Muscle of leg (tissue), 3 donors: ENCODE measurements at regions not wholly inside any gene's neighbourhood (a gene's known extent, or its start where the extent isn't known, plus 50 kb on each side); places are given as distances from the start of the nearest gene placed in this dataset.

Source experiments
- DNase-seq: peaks from one replicate; pipeline ENCODE4 v3.0.0; 2013
- H3K27ac ChIP-seq: one replicate; pipeline ENCODE4 v1.5.1; 2013; ENCODE audit warnings: mild to moderate bottlenecking, low read length, control low read depth
- H3K27me3 ChIP-seq: one replicate; pipeline ENCODE4 v1.6.1; 2013; ENCODE audit warnings: low read length; ENCODE audit not compliant: control insufficient read depth, insufficient read depth
- H3K36me3 ChIP-seq: one replicate; pipeline ENCODE4 v1.6.1; 2013; ENCODE audit warnings: low read length; ENCODE audit not compliant: control insufficient read depth, insufficient read depth
- H3K4me1 ChIP-seq: one replicate; pipeline ENCODE4 v1.6.1; 2013; ENCODE audit warnings: low read length; ENCODE audit not compliant: control insufficient read depth, insufficient read depth
- H3K4me3 ChIP-seq: one replicate; pipeline ENCODE4 v1.5.1; 2013; ENCODE audit warnings: low read length, control low read depth
- H3K9me3 ChIP-seq: replicated peaks from 2 replicates; pipeline ENCODE4 v1.6.1; 2013; ENCODE audit warnings: low read depth, low read length; ENCODE audit not compliant: control insufficient read depth
- WGBS: methylation state at CpG from one replicate; pipeline ENCODE4 v1.1.5; 2013; ENCODE audit warnings: missing lambda C conversion rate; ENCODE audit not compliant: insufficient coverage; 5-methylcytosine and 5-hydroxymethylcytosine counted together

DNA sequence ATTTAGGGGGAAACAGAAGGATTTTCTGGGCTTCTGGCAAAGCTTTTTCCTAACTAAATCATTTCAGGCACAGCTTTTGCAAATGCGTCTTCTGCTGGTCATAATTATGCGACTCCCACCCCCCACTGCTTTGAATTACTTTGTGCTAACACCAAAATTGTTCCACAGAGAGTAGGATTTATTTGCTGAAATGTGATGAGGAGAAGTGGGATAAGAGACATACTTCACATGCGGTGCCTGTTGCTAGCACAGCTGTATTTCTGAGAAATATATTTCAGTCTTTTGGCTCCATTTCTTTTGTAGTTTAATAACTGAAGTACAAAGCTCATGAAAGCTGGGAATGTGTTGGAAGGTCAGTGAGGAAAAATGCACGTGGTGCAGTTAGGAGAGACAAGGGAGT is 83.2 kb upstream of the TAS2R1 start:
- Histone ChIP-seq H3K4me1 (peaks cover 11% of the 10 kb centered on the region), H3K4me3 (no peak overlapping the region), H3K27me3 (no peaks in the 10 kb centered on the region), H3K27ac (peak overlapping the region; percentile 29), H3K9me3 (no peaks in the 10 kb centered on the region), H3K36me3 (no peaks in the 10 kb centered on the region)
- peak; percentile 95 for DNase-seq
- WGBS: 13% methylated on average over 2 of the region's 4 CpGs

DNA sequence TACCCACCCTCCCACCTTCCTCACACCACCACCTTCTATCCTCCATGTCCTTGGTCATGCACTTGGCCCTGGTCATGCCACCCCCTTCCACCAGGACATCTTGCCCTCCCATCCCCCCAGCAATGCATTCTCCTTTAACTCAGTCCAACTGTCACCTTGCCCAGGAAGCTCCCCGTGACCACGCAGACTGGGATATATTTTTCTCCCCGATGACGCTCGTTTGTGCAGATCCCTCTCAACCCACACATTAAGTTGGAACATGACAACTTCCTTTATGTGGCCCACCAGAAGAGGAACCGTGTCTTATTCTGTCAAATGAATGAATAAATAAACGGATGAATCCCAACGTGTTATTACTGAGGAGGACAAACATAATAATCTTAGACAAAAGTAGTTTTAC is 82.8 kb upstream of the TAS2R1 start:
- WGBS: 8% methylated on average over 2 of the region's 8 CpGs
- Histone ChIP-seq H3K36me3 (no peaks in the 10 kb centered on the region), H3K4me3 (no peak overlapping the region), H3K27ac (peak overlapping the region; percentile 29), H3K4me1 (peaks cover 11% of the 10 kb centered on the region), H3K27me3 (no peaks in the 10 kb centered on the region), H3K9me3 (no peaks in the 10 kb centered on the region)
- peak; percentile 57 for DNase-seq

DNA sequence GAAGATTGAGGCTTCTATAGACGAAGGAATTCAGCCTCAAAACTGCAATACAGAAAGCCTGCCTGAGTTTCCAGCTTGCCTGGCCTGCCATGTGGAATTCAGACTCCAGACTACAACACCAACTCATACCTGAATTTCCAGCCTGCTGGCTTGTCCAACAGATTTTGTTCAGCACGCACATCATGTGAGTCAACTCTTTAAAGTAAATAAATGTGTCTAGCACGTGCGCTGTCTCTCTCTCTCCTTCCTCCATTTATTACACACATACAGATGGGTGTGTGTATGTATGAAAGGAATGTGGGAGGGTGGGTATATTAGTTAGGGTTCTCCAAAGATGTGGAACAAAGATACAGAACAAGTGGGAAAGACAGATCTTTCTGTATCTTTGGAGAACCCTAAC is 82.4 kb upstream of the TAS2R1 start:
- 38% methylated on average over 1 of the region's 4 CpGs for WGBS
- H3K27me3 ChIP-seq: no peaks in the 10 kb centered on the region
- no peaks in the 10 kb centered on the region for H3K9me3 ChIP-seq
- H3K4me1 ChIP-seq: peaks cover 11% of the 10 kb centered on the region
- no peak overlapping the region for H3K4me3 ChIP-seq
- H3K27ac ChIP-seq: no peak overlapping the region
- no peaks in the 10 kb centered on the region for H3K36me3 ChIP-seq
- DNase-seq: peak; percentile 14

DNA sequence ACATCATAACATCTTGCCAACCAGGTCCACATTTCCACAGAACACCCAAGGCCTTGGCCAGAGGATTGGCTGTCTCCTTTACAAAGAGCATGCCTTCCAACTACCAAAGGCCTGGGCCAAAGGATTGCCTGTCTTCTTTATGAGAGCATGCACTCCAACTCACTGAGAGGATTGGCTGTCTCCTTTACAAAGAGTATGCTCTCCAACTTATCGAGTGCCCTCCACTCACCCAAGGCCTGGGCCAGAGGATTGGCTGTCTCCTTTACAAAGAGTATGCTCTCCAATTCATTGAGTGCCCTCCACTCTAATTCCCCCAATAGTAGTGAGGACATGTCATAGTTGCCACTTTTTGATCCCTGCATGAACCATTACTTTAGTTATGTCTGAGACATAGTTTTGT is 79.9 kb upstream of the TAS2R1 start:
- Histone ChIP-seq H3K36me3 (no peaks in the 10 kb centered on the region), H3K4me3 (no peak overlapping the region), H3K27ac (no peak overlapping the region), H3K9me3 (no peaks in the 10 kb centered on the region), H3K4me1 (peaks cover 4% of the 10 kb centered on the region), H3K27me3 (no peaks in the 10 kb centered on the region)
- WGBS: no CpG with 5 or more reads among the region's 1 CpG
- DNase-seq: no peak

DNA sequence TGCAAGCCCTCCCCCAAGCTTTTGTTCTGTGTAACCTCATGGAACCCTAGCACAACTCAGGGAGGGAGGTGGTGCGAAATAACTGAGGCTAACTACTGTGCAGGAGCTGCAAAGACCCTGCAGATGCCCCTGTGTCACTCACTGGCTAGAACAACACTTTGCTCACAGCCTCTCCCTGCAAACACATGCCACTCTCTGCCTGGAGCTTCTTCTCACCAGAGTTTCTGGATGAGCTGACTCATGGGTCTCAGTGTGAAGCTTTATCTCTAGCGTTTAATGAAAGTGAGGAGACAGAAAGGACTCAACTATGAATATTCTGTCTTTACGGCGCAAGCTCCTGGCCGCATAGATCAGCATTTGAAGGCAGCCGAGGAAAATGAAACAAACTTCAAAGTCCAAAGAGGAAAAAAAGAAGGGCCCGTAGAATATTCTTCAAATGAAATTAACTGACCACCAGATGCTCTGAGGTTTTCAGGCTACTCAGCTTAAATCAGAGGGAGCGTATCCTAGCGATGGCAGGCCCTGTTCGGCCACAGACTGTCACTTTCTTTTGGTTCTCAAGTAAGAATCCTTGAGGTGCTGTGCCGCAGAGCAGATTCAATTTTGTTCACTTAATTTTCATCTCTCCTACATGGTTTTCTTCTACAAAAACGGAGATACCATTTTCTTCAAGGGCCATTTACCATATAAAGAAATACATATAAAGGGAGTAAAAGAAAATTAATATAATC is 77.7 kb upstream of the TAS2R1 start:
- DNase-seq: no peak
- 80% methylated on average over 7 of the region's 12 CpGs for WGBS

DNA sequence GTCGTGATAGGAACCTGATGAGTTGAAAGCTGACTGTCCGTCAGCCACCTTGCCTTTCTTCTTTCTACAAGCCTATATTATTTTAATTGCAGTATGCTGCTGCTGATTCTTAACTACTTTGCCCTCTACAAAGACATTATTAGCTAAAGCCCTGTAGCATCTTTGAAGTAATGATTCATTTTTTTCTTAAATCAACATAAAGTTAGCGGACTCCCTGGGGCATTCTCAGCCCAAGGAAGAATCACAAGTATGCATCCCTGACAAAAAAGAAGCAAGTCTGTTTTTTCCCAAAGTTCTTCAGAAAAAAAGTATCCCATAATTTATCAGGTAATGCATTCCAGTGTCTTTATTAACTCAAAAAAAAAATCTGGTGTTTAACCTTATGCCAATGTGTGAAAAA is 69.5 kb upstream of the TAS2R1 start:
- Histone ChIP-seq H3K9me3 (no peaks in the 10 kb centered on the region), H3K27me3 (no peaks in the 10 kb centered on the region), H3K27ac (no peak overlapping the region), H3K4me1 (no peaks in the 10 kb centered on the region), H3K4me3 (no peak overlapping the region), H3K36me3 (no peaks in the 10 kb centered on the region)
- no CpG with 5 or more reads among the region's 3 CpGs for WGBS
- no peak for DNase-seq

More for the DNA sequence above, 77.7 kb upstream of the TAS2R1 start:
- Histone ChIP-seq H3K27ac (no peak overlapping the region), H3K9me3 (no peaks in the 10 kb centered on the region), H3K4me3 (no peak overlapping the region), H3K36me3 (no peaks in the 10 kb centered on the region), H3K4me1 (no peaks in the 10 kb centered on the region), H3K27me3 (no peaks in the 10 kb centered on the region)

DNA sequence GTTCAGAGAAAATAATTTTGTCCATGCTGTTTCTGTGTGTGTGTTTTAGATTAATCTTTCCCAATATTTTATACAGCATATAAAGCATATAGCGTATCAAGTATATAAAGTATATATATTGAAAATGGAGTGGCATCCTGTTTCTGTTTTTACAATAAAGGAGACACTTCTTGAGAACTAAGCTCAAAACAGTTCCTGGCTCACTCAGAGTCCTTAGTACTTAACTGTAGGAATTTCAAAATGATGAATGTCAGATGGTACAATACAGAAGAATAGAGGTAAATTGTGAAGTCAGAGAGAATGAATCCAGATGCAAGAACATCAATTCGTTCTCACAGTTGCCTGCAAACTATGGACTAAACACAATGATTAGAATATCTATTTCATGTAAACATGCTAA is 68.7 kb upstream of the TAS2R1 start:
- Histone ChIP-seq H3K27me3 (no peaks in the 10 kb centered on the region), H3K4me1 (no peaks in the 10 kb centered on the region), H3K27ac (no peak overlapping the region), H3K9me3 (no peaks in the 10 kb centered on the region), H3K36me3 (no peaks in the 10 kb centered on the region), H3K4me3 (no peak overlapping the region)
- WGBS: no CpG with 5 or more reads among the region's 2 CpGs
- DNase-seq: no peak

DNA sequence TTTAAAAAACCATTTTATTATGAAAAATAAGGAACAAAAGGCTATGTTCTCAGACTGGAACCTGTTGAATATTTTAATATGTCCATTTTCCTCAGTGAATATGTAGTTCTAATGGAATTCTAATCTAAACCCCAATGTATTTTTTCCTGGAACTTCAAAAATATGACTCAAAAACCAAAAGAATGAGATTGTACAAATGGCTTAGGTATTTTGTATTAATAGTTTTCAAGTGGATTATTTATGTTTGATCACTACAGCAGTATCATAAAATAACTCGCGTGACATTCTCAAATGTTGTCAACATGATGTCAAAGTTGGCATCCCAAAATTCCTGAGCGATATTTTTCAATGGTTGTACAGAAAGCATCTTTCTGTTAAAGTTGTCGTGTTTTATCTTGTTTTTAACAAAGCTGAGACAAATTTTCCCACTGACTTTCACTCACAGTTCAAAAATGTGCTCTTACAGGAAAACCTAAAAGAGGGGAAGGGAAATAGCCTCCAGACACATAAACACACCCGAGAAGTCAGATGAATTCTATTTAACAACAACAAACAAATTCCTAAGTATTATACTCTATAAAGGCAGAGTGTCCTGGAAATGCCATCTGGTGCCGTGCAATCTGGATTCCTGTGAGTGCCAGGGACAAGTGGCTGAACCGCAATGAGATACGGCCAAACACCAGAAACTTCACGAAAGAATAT is 68.1 kb upstream of the TAS2R1 start:
- Histone ChIP-seq H3K4me1 (no peaks in the 10 kb centered on the region), H3K36me3 (no peaks in the 10 kb centered on the region), H3K27me3 (no peaks in the 10 kb centered on the region), H3K9me3 (no peaks in the 10 kb centered on the region), H3K27ac (no peak overlapping the region), H3K4me3 (no peak overlapping the region)
- WGBS: no CpG with 5 or more reads among the region's 9 CpGs
- DNase-seq: no peak

DNA sequence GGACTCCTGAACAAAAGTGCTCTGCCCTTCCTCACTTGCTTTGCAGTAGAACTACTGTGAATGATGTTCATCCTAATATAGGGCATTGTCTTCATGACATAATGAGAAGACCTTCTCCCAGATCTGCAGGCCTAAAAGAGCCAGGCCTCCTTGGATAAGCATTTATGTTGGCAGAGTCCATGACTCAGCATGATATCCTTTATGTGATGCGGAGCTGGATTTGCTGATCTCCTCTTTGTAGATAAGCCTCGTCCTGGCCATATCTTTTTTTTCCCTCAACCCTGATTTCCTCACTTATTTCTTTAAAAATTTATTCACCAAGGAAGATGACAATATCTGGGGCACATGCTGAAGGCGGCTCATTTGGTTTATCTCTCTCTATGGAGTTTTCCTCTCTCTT is 62.4 kb upstream of the TAS2R1 start:
- no peak for DNase-seq
- no peaks in the 10 kb centered on the region for H3K27me3 ChIP-seq
- no peaks in the 10 kb centered on the region for H3K4me1 ChIP-seq
- H3K9me3 ChIP-seq: no peaks in the 10 kb centered on the region
- H3K36me3 ChIP-seq: no peaks in the 10 kb centered on the region
- H3K27ac ChIP-seq: no peak overlapping the region
- 81% methylated on average over 3 of the region's 3 CpGs for WGBS
- H3K4me3 ChIP-seq: no peak overlapping the region

DNA sequence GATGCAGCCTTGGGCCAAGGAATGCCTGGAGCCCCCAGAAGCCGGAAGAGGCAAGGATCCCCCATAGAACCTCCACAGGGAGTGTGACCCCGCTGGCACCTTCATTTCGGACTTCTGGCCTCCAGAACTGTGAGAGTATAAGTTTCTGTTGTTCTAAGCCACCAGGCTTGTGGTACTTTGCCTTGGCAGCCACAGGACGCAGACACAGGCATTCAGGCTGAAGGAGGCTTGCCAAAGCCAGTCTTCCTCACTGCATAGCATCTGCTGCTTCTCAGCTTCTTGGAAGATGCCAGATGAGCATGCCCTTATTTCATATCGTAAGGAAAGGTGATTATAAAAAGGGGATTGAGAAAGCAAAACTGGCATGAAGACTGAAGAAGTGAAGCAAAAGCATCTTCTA is 61.1 kb upstream of the TAS2R1 start:
- WGBS: 88% methylated on average over 2 of the region's 5 CpGs

More for the DNA sequence above, 61.1 kb upstream of the TAS2R1 start:
- Histone ChIP-seq H3K4me3 (no peak overlapping the region), H3K4me1 (no peaks in the 10 kb centered on the region), H3K36me3 (no peaks in the 10 kb centered on the region), H3K9me3 (no peaks in the 10 kb centered on the region), H3K27ac (no peak overlapping the region), H3K27me3 (no peaks in the 10 kb centered on the region)
- no peak for DNase-seq
